H1 (cell line): ENCODE measurements at regions not wholly inside any gene's neighbourhood (a gene's known extent, or its start where the extent isn't known, plus 50 kb on each side); places are given as distances from the start of the nearest gene placed in this dataset.
A peak's percentile ranks its signal among the peaks of the same experiment; 100 is the strongest.

Experiments
- CTCF ChIA-PET: fragments of 300-600 bp; sonication (Branson Sonifier 250); formaldehyde crosslinking; loops from one replicate; lab custom pipeline; 2021; ENCODE audit not compliant: partially characterized antibody; lab: Charles Lee
- POLR2A ChIA-PET: fragments of 300-600 bp; sonication (Branson Sonifier 250); formaldehyde crosslinking; loops from one replicate; lab custom pipeline; 2021; ENCODE audit warnings: inconsistent platforms; ENCODE audit not compliant: partially characterized antibody; lab: Charles Lee
- DNase-seq, 2 experiments: peaks; one replicate each; pipeline versions ENCODE4 v3.0.0 to v3.0.0-alpha.2; 2010 to 2022; ENCODE audit warnings: low spot score in 2 of 2, low read depth in 1 of 2, mixed read lengths in 1 of 2
- FAIRE-seq: peaks from 2 replicates; lab custom pipeline; 2011; peaks lifted over from hg19 to GRCh38; lab: Jason Lieb, UNC
- H2AFZ ChIP-seq: 2 replicates; pipeline ENCODE4 v1.8.1; 2012; ENCODE audit warnings: low read length, inconsistent platforms
- H2AK5ac ChIP-seq: 2 replicates; pipeline ENCODE4 v1.6.1; 2013; ENCODE audit warnings: low read depth, low read length
- H2BK120ac ChIP-seq: replicated peaks from 2 replicates; pipeline ENCODE3; 2013; ENCODE audit warnings: low read depth, low read length, inconsistent platforms
- H2BK12ac ChIP-seq: 2 replicates; pipeline ENCODE4 v1.6.1; 2013; ENCODE audit warnings: low read depth, low read length
- H2BK15ac ChIP-seq: 2 replicates; pipeline ENCODE4 v1.6.1; 2013; ENCODE audit warnings: low read length
- H2BK20ac ChIP-seq: 2 replicates; pipeline ENCODE4 v1.6.1; 2013; ENCODE audit warnings: low read length
- H2BK5ac ChIP-seq: 2 replicates; pipeline ENCODE4 v1.6.1; 2013; ENCODE audit warnings: low read depth, low read length
- H3K14ac ChIP-seq: 2 replicates; pipeline ENCODE4 v1.6.1; 2013; ENCODE audit warnings: inconsistent platforms; ENCODE audit not compliant: insufficient read length
- H3K18ac ChIP-seq: 2 replicates; pipeline ENCODE4 v1.6.1; 2013; ENCODE audit warnings: low read length; ENCODE audit errors: extremely low read depth
- H3K23ac ChIP-seq: 2 replicates; pipeline ENCODE4 v1.6.1; 2013; ENCODE audit warnings: inconsistent platforms; ENCODE audit not compliant: insufficient read length
- H3K23me2 ChIP-seq: 2 replicates; pipeline ENCODE4 v1.6.1; 2013; ENCODE audit warnings: low read depth, low read length
- H3K27ac ChIP-seq: 2 replicates; pipeline ENCODE4 v1.6.1; 2011; ENCODE audit warnings: low read depth, low read length, inconsistent platforms
- H3K27me3 ChIP-seq, 4 experiments: replicated peaks in 1 of 4; 1 replicate in 1 of 4; 2 replicates in 3 of 4; pipeline versions ENCODE4 v1.6.1 to v1.8.1; 2011 to 2013; ENCODE audit warnings: low read length in 3 of 4, mild to moderate bottlenecking in 3 of 4, inconsistent platforms in 2 of 4, mixed read lengths in 2 of 4, moderate library complexity in 1 of 4; ENCODE audit not compliant: control insufficient read depth in 3 of 4, insufficient read depth in 3 of 4; ENCODE audit errors: extremely low read depth in 1 of 4
- H3K36me3 ChIP-seq, 4 experiments: 2 replicates each; pipeline versions ENCODE4 v1.6.1 to v1.8.1; 2011 to 2013; ENCODE audit warnings: mild to moderate bottlenecking in 4 of 4, low read length in 3 of 4, moderate library complexity in 2 of 4, control low read depth in 1 of 4, inconsistent platforms in 1 of 4; ENCODE audit not compliant: insufficient read depth in 4 of 4, control insufficient read depth in 2 of 4
- H3K4ac ChIP-seq: replicated peaks from 2 replicates; pipeline ENCODE3; 2013; ENCODE audit warnings: low read length, low read depth, mixed read lengths, inconsistent platforms; ENCODE audit not compliant: insufficient read length
- H3K4me1 ChIP-seq, 4 experiments: replicated peaks in 1 of 4; 1 replicate in 1 of 4; 2 replicates in 3 of 4; pipeline versions ENCODE4 v1.6.1 to v1.8.1; 2011 to 2013; ENCODE audit warnings: low read length in 3 of 4, inconsistent platforms in 2 of 4, mixed read lengths in 1 of 4; ENCODE audit not compliant: insufficient read depth in 4 of 4, control insufficient read depth in 3 of 4
- H3K4me2 ChIP-seq, 2 experiments: 2 replicates each; pipeline versions ENCODE4 v1.6.1 to v1.8.1; 2011 to 2013; ENCODE audit warnings: low read depth in 2 of 2, low read length in 2 of 2, control low read depth in 1 of 2, inconsistent platforms in 1 of 2, mild to moderate bottlenecking in 1 of 2; ENCODE audit not compliant: insufficient read depth in 1 of 2
- H3K4me3 ChIP-seq, 4 experiments: fragments of 200-600, 300-600 bp in 1 of 4; sonication (generic), shearing (Covaris generic), sonication (Bioruptor Twin) in 1 of 4; 2 replicates each; pipeline versions ENCODE4 v1.5.1 to v1.8.1; 2011 to 2016; ENCODE audit warnings: low read length in 4 of 4, low read depth in 3 of 4, control low read depth in 2 of 4, inconsistent platforms in 2 of 4, mild to moderate bottlenecking in 2 of 4, mixed read lengths in 1 of 4, moderate library complexity in 1 of 4; ENCODE audit not compliant: insufficient read depth in 2 of 4; ENCODE audit errors: extremely low read depth in 1 of 4
- H3K56ac ChIP-seq: replicated peaks from 2 replicates; pipeline ENCODE3; 2013; ENCODE audit warnings: low read depth, mild to moderate bottlenecking, mixed read lengths, low read length, inconsistent platforms; ENCODE audit not compliant: insufficient read length
- H3K79me1 ChIP-seq: 2 replicates; pipeline ENCODE4 v1.6.1; 2013; ENCODE audit warnings: low read depth, low read length, control low read depth
- H3K79me2 ChIP-seq, 2 experiments: 2 replicates each; pipeline versions ENCODE4 v1.6.1 to v1.8.1; 2012 to 2013; ENCODE audit warnings: low read length in 2 of 2, mild to moderate bottlenecking in 2 of 2, inconsistent platforms in 1 of 2; ENCODE audit not compliant: insufficient read depth in 2 of 2, control insufficient read depth in 1 of 2
- H3K9ac ChIP-seq, 4 experiments: replicated peaks in 1 of 4; 1 replicate in 1 of 4; 2 replicates in 3 of 4; pipeline versions ENCODE4 v1.6.1 to v1.8.1; 2011 to 2013; ENCODE audit warnings: low read depth in 3 of 4, low read length in 3 of 4, control low read depth in 2 of 4, mild to moderate bottlenecking in 2 of 4, moderate library complexity in 2 of 4, inconsistent platforms in 1 of 4; ENCODE audit errors: extremely low read depth in 1 of 4
- H3K9me3 ChIP-seq, 2 experiments: 2 replicates each; pipeline versions ENCODE4 v1.6.1 to v1.8.1; 2012 to 2013; ENCODE audit warnings: mild to moderate bottlenecking in 2 of 2, moderate library complexity in 2 of 2, control low read depth in 1 of 2, inconsistent platforms in 1 of 2, low read depth in 1 of 2, low read length in 1 of 2, mixed read lengths in 1 of 2; ENCODE audit not compliant: insufficient read depth in 2 of 2
- H4K20me1 ChIP-seq, 2 experiments: replicated peaks in 1 of 2; 2 replicates each; pipeline versions ENCODE3 to v1.8.1; 2011 to 2013; ENCODE audit warnings: inconsistent platforms in 2 of 2, low read length in 2 of 2, mild to moderate bottlenecking in 1 of 2; ENCODE audit not compliant: insufficient read depth in 2 of 2, control insufficient read depth in 1 of 2
- H4K5ac ChIP-seq: 2 replicates; pipeline ENCODE4 v1.6.1; 2013; ENCODE audit warnings: low read length, low read depth, mixed read lengths, inconsistent platforms; ENCODE audit not compliant: insufficient read length
- H4K8ac ChIP-seq: 2 replicates; pipeline ENCODE4 v1.8.0; 2013; ENCODE audit warnings: mild to moderate bottlenecking, moderate library complexity, low read length, inconsistent platforms; ENCODE audit not compliant: insufficient read depth; ENCODE audit errors: extremely low read depth
- H4K91ac ChIP-seq: replicated peaks from 2 replicates; pipeline ENCODE3; 2013; ENCODE audit warnings: low read length, mixed read lengths, inconsistent platforms; ENCODE audit not compliant: insufficient read length
- ATF3 ChIP-seq: IDR thresholded peaks from 2 replicates; pipeline ENCODE4 v1.6.1; 2011; ENCODE audit warnings: low read depth, mild to moderate bottlenecking, low read length; ENCODE audit not compliant: insufficient read depth
- CBX8 ChIP-seq: fragments of 300-800, 300-1000 bp; sonication (generic); IDR thresholded peaks from 2 replicates; pipeline ENCODE4 v1.7.1; 2016; ENCODE audit warnings: low read depth, low read length, borderline replicate concordance
- FOSL1 ChIP-seq: IDR thresholded peaks from 2 replicates; pipeline ENCODE4 v1.6.1; 2011; ENCODE audit warnings: mild to moderate bottlenecking, low read depth, low read length, moderate library complexity; ENCODE audit not compliant: insufficient read depth
- POLR2A ChIP-seq, 2 experiments: IDR thresholded peaks; 1 replicate in 1 of 2; 2 replicates in 1 of 2; pipeline ENCODE4 v1.6.1; 2011; ENCODE audit warnings: low read depth in 2 of 2, low read length in 2 of 2, mild to moderate bottlenecking in 2 of 2; ENCODE audit errors: control extremely low read depth in 1 of 2
- RNF2 ChIP-seq: fragments of 200-900, 300-1000 bp; sonication (generic); IDR thresholded peaks from 2 replicates; pipeline ENCODE4 v1.7.1; 2016; ENCODE audit warnings: borderline replicate concordance, low read depth, mild to moderate bottlenecking, antibody characterized with exemption, low read length; ENCODE audit not compliant: poor library complexity, severe bottlenecking; ENCODE audit errors: missing control alignments
- SIX5 ChIP-seq: IDR thresholded peaks from 2 replicates; pipeline ENCODE4 v1.6.1; 2011; ENCODE audit warnings: mild to moderate bottlenecking, low read depth, low read length
- SUZ12 ChIP-seq: fragments of 200-600 bp; sonication (generic); IDR thresholded peaks from 2 replicates; pipeline ENCODE4 v1.6.1; 2012; ENCODE audit warnings: mild to moderate bottlenecking, inconsistent platforms, low read length, moderate library complexity, mixed read lengths
- USF2 ChIP-seq: IDR thresholded peaks from 2 replicates; pipeline ENCODE4 v1.6.1; 2011; ENCODE audit warnings: low read length, improper control_type of control experiment
- YY1 ChIP-seq: IDR thresholded peaks from 2 replicates; pipeline ENCODE4 v1.6.1; 2011; ENCODE audit warnings: low read depth, mild to moderate bottlenecking, low read length
- WGBS, 2 experiments: shearing (Covaris generic) in 1 of 2; methylation state at CpG; one replicate each; pipeline versions ENCODE4 v1.1.6 to v1.1.7; 2013 to 2015; ENCODE audit warnings: low lambda C conversion rate in 2 of 2, mixed read lengths in 2 of 2, inconsistent platforms in 1 of 2, low coverage in 1 of 2, missing lambda C conversion rate in 1 of 2; ENCODE audit not compliant: insufficient replicate concordance in 2 of 2, insufficient coverage in 1 of 2, insufficient read length in 1 of 2; ENCODE audit errors: extremely low coverage in 1 of 2, missing lambda C conversion rate in 1 of 2; 5-methylcytosine and 5-hydroxymethylcytosine counted together

DNA sequence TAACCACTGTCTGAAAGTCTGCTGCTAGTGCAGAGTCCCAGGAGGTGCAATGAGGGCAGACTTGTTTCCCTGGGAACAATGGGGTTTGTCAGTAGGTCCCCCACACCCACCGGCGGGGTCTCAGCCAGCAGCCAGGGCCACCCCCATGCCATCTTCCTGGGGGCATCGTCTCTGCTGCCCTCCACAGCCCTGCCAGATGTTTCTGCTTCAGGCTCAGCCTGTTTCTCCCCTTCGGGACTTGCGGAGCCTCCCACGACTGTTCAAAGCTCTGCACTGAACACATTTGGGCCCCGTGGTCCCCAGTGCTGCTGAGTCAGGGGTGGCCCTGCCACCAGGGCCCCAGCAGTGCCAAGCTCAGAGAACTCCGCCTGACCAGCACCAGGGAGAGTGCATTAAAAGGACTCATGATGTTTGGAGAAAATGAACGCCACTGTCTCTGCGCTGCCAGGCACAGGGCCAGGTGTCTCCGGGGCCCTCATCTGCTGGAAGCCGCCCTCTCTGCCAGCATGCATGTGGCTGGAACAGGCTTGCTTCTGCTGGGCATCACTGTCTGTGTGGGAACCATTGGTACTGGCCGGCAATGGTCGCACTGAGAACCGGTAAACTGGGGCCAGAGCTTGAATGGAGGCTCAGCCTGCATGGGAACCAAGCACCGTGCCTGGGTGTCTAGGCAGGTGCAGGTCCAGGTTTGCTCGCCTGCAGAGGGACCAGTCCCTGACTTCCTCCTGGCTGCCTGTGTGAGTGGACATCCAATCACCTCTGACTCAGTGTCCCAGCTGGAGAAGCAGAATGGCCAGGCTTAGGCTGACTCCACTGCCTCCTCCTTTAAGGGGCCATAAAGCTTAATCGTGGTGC is 345.1 kb downstream of the GLRX3 start:
- no peaks in the 10 kb centered on the region; a peak in 2 of 7 replicates for H3K4me1 ChIP-seq
- no peak overlapping the region for H3K9ac ChIP-seq
- DNase-seq: no peak
- no peak overlapping the region for H2BK12ac ChIP-seq
- H3K27ac ChIP-seq: no peak overlapping the region
- H3K18ac ChIP-seq: no peak overlapping the region
- no peak overlapping the region for H2AK5ac ChIP-seq
- H2BK20ac ChIP-seq: no peak overlapping the region; the same call in 1 of the 2 replicates
- no peak overlapping the region for H3K23ac ChIP-seq
- no peak overlapping the region for H3K4me3 ChIP-seq
- no peak overlapping the region for H2AFZ ChIP-seq
- no peaks in the 10 kb centered on the region for H3K36me3 ChIP-seq
- ChIA-PET POLR2A (no interaction called here), CTCF (interaction anchor here (0.6 to 2.3 kb wide), 3 partner anchors 9 to 41 kb away, joined by 3 to 8 read pairs (median 6); no protein-coding TSS in a partner anchor)
- H3K4me2 ChIP-seq: no peak overlapping the region
- no peak overlapping the region for H3K4ac ChIP-seq
- H4K20me1 ChIP-seq: no peaks in the 10 kb centered on the region
- H2BK120ac ChIP-seq: no peak overlapping the region
- H3K79me1 ChIP-seq: no peaks in the 10 kb centered on the region
- H3K9me3 ChIP-seq: no peaks in the 10 kb centered on the region
- whole genome bisulfite sequencing, 2 experiments: 89% methylated on average over 16 of the region's 18 CpGs; no CpG with 5 or more reads in 1 of the 2 experiments
- TF ChIP-seq POLR2A (IDR thresholded peaks at IDR 0.05; ENCODE audit: control extremely low read depth in 1 of 2, low read depth in 2 of 2, low read length in 2 of 2) (no peak), SUZ12 (no peak), RNF2 (no peak), YY1 (no peak), USF2 (no peak), CBX8 (no peak), ATF3 (no peak), FOSL1 (no peak), SIX5 (no peak)
- no peak for FAIRE-seq
- no peaks in the 10 kb centered on the region for H3K79me2 ChIP-seq
- H4K5ac ChIP-seq: no peak overlapping the region
- no peaks in the 10 kb centered on the region for H3K27me3 ChIP-seq
- no peak overlapping the region for H4K91ac ChIP-seq
- H3K23me2 ChIP-seq: no peaks in the 10 kb centered on the region
- H4K8ac ChIP-seq: peak overlapping the region; percentile 38; the same call in 1 of the 2 replicates
- H2BK5ac ChIP-seq: no peak overlapping the region
- H2BK15ac ChIP-seq: no peak overlapping the region
- no peak overlapping the region for H3K56ac ChIP-seq
- H3K14ac ChIP-seq: no peak overlapping the region
